SK-MEL-5 (cell line): ENCODE measurements at regions not wholly inside any gene's neighbourhood (a gene's known extent, or its start where the extent isn't known, plus 50 kb on each side); places are given as distances from the start of the nearest gene placed in this dataset.

Experiments used
- DNase-seq: peaks from one replicate; pipeline ENCODE4 v3.0.0-alpha.2; 2016; ENCODE audit warnings: low read depth, low spot score
- in situ Hi-C: cut with HindIII; loops from 2 replicates; pipeline ENCODE4 v1.10.0; 2016; ENCODE audit warnings: low sequenced_read_pairs, high pct_unique_total_duplicates, low pct_unique_long_range_greater_than_20kb

DNA sequence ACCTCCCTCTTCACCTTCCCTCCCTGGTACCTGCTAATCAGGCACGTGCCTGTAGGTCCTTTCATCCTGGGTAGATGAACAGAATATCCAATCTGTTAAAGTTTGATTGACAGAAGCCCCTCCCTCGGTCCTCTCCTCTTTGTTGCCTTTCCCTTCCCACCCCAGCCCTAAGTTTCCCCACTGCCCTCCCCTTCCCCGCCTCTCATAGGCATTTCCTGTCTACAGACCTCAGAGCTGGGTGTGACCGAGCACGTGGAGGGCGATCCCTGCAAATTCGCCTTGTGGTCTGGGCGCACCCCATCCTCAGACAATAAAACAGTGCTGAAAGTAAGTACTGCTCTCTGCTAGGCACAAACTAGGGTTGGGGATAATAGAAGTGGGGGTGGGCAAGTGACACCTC lies 239.2 kb upstream of the UMPS start:
- DNase-seq: no peak
- in situ Hi-C loops: no loop called here

DNA sequence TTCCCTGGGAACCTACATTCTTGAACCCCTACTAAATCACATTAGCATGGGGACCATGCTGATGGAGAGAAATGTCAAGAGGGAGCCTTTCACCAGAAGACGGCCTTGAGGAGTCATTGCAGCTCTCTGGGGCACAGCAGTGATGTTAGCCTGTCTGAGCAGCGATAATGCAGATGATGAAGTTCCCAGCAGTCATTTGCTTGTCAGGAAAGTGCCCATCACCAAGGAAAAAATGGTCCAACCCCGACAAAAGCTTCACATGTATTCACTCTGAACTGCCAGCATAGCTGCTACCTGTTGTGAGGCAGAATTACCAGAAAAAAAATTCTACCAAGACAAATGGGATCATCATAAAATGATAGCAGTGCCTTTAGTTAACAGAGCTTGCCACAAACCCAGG lies 238.4 kb upstream of the UMPS start:
- no peak for DNase-seq
- in situ Hi-C loops: no loop called here

DNA sequence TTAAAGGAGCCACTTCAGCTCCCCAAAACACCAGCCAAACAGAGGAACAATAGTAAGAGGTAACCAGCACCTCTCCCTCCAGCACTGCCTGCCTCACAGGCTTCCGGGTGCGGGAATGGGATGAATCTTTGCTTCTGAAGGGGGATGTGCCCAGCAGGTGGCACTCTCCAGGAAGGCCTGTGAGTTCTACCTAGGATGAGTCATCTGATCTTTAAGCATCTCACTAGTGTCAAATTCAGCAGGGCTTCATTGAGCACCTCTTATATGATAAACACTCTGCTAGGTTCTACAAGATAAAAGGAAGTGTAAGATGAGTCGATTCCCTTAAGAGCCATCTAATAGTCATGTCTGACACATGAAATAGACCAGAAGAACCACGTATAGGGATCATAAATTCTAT lies 237.4 kb upstream of the UMPS start:
- peak; percentile 60 for DNase-seq
- in situ Hi-C loops: no loop called here

DNA sequence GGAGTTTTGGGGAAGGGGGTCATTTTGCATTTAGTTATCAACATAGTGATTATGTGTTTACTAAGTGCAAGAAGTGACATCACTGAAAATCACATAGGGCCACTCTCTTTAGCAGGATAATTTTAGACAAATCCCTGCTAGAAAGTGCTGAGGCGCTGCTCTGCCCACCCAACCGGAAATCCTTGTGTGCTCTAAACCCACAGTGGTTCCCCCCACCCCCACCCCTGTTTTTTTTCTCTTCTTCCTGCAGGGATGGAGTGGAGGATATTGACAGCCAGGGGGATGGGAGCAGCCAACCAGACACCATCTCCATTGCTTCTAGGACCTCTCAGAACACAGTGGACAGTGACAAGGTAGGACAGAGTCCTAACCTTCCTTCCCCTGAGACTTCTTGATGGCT lies 234.2 kb upstream of the UMPS start:
- no peak for DNase-seq
- in situ Hi-C loops: no loop called here

DNA sequence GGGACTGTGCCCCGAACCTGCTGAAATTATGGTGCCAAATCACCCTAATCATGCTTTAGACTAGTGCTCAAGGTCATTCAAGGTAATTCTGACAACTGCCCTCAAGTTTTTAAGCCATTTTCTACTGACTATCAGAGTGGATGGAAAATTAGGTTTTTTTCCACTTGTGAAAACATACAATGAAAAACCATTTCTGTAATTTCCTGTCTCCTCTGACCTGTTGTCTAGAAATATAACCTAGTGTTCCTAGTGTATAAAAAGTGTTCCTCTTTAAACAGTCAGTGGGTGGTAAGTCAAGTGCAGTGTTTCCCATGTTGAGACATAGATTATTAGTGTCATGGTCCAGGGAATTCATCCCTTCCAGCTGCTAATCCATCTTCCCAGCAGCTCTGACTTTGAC lies 232.8 kb upstream of the UMPS start:
- in situ Hi-C loops: no loop called here
- DNase-seq: no peak

DNA sequence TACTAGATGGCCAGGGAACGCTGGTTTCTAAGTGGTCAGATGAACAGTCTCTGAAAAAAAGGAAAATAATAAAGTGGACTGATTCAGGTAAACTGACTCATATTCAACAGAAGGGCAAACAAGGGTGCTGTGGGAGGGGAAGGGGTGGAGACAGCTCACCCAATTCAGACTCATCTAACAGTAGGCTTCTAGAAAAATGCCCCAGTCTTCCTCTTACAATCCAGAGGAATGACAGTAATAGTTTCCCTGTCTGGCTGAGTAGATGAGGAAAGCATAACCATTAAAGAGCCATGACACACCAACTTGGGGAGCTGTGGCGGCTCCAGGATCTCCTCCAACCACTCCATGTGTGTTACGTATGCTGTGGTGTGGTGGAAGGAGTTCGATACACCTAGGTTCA lies 231.4 kb upstream of the UMPS start:
- DNase-seq: no peak
- in situ Hi-C loops: no loop called here

DNA sequence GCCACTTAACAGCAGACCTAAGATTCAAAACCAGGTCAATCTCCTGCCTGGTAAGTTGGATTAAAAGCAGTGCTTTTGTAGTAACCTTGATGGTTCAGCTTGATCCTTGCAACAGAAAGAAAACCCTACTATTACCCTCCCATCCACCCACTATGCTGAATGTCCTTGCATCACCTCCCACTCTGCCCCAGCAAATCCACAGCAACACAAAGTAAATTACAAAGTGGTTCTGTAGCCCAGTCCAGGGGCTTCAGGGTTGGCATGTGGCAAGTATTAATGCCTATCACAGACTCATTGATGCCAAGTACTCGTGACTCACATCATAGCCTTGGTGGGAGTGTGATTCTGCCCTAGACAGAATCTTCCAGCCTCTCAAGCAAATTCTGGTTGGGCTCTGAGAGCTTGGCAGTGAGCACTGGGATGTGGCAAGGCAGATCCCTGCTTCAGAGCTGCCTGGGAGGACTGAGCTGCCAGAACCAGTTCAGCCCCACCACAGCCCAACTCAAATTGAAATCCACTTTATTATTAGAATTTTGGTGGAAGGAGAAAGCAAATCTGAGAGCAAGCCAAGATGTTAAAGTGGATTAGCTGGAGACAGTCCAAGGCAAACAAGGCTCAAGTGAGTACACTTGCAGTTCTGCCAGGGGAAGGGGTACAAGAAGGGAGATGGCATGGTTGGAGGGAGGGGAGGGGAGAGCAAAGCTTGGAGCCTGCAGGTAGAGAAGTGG lies 225.8 kb upstream of the UMPS start:
- in situ Hi-C loops: no loop called here
- DNase-seq: no peak

DNA sequence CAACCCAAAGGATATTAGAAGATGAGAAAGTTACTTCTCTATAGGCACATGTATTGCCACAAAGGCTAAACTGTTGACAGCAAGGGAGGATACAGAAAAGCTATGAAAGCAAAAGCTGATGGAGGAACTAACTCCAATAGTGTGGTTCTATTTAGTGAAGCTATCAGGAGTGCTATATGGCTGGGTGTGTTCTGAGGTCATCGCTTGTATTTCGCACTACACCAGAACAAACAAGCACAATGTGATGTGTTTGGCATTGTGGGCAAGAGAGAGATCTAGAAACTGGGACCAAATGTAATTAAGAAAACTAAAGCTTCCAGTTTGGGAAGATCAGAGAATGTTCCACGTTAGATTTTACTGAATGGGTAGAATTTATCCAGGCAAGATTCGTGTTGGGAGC lies 220.4 kb upstream of the UMPS start:
- in situ Hi-C loops: no loop called here
- no peak for DNase-seq

DNA sequence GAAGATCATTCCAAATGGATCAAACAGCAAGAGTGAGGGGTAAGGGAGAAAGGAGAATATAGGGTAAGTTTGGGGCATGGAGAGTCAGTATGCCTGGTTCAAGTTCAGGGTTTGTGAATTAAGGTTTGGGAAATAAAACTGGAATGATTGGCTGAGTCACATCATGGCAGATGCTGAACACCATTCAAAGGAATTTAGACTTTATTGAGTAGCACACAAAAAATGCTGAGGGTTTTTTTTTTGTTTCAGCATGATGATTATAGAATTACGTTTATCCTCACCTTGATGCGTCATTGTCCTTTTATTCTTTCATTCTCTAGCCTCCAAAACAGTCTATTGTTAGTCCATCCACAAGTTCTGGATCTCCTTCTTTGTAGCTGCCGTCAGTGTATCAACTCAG lies 220.0 kb upstream of the UMPS start:
- no peak for DNase-seq
- in situ Hi-C loops: no loop called here

DNA sequence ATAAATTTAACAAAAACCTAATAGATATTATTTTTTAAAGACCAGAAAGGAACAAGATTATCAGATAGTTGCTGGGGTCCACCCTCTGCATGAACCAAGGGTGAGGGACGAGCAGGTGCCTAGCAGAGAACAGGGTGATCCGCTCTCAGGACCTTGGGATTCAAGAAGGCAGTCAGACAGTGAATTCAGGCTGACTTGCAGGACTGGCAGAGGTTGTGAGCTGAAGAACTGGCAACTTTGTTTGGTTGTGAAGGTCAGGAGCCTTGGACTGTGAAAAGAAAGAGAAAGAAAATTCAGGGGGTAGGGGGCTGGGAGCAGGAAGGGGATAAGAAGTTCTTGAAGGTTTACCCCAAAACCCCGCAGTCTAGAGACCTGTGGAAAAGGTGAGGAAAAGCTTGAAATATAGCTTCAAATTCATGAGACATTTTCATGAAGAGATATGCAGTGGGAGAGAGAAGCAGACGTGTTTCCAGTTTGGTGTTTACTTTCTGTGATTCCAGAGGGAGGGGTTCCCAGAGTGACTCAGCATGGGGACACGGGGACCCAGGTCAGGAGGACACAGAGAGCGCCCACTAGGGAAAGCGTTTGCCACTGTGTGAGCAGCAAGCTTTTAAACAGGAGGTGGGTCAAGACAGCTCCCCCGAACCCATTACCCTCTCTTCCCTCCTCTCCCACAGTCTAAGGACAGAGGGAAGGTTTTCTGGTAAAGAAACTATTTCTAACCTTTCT lies 217.2 kb upstream of the UMPS start:
- no peak for DNase-seq
- in situ Hi-C loops: no loop called here

DNA sequence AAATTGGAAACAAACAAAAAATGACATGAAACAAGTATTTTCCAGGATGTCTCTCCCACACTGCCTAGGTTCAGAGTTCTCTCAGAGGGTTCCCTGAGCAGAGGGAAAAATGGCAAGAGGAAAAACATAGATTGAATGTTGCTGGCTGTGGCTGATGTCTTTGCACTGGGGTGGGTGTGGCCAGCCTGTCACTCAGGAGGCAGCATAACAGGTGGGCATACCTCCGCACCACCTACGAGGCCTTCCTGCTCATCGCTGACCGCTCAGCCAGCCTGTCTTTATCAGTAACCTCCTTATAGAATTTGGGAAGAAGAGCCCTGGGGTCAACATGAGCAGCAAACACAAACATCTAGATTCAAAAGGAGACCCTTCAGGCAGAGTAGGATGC lies 216.6 kb upstream of the UMPS start:
- in situ Hi-C loops: no loop called here
- no peak for DNase-seq

DNA sequence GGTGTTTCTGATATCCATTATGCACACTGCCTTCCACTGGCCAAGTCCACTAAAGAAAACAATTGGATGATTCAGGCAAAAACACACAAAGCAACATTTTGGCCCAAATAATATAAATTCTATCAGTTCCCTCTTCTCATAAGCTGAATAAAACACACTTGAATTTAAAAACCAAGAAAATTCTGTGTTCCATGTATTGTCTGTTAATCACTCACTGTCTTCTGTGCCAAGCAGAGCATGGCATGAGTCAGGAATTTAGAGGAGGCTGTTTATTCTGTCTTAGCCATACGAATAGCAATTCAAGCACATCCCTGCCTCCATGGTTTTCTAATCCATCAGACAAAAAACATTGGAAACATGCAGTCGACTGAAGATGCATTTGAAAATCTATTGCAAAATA lies 215.6 kb upstream of the UMPS start:
- no peak for DNase-seq
- in situ Hi-C loops: no loop called here

DNA sequence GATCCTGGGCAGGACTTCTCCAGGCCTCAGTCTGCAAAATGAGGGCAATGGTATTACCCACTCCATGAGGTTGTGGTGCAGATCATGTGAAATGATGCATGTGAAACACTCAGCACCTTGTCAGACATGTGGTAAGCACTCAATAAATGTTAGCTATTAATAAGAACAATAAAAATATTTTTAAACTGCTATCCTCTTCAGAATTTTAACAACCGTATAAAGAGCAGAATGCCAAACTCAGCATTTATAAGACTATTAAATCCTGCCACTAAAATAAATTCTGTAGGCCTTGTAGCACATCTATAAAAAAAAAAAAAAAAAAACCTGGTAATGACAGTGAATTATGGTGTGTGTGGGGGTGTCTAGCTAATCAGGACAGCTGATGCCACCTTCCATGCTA lies 213.9 kb upstream of the UMPS start:
- DNase-seq: no peak
- in situ Hi-C loops: no loop called here

DNA sequence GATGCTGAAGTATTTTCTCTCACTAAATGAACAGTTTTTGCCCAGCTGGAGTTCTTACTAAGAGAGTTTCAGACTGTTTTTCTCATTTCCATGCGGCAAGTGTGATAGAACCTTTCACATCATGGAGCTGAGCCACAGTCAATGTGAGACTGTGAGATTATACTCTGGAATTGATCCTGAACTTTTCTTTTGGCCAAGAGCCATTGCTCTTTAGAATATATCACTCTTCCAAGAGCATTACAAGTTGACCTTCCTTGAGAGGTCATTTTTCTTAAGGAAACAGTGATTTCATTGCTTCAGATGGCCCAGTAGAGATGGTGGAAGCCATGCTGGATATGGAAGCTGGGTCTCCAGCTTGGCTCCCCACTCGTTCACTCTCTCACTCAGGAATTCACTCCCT lies 212.9 kb upstream of the UMPS start:
- DNase-seq: no peak
- in situ Hi-C loops: no loop called here

DNA sequence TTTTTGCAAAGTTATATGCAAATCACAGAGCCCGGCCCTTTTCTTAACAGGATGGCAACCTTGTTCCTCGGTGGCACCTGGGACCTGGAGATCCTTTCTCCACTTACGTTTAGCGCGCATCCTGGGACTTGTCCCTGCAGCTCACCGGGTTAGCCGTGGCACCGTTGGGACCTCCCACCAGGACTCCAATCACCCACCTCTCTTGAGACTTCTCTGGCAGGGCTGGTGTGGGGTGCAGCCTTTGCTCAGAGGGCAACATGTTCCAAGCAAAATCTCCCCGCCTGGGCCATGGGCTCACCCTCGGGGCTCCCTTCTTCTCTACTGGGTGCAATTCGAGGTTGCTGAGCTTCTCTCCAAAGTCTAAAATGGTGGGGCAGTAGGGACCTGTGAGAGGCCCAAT lies 211.9 kb upstream of the UMPS start:
- DNase-seq: no peak

DNA sequence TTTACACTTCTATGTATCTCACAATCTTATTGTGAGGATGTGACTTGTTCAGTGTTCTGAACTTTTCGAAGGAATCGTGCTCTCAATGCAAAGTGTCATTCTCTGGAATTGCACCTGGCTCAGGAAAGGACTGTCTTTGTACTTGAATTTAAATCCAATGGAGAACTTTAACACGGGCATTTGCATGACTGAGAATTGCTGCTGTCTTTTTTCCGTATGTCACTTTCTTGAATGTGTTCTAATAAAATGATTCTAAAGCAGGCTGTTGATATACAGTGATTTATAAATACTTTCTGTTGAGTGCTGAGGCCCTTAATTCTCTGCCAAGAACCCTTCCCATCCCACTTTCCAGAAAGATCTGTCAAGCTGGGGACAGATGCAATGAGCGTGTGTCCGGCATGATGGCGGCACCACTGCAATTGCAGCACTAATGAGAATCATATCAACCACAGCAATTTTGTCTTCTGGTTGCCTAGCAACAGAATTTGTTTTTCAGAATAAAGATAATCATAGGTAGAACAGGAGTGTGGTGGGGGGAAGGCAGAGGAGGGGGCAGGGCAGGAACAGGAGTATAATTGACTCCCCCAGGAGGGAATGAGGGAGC lies 210.6 kb upstream of the UMPS start:
- no peak for DNase-seq
- in situ Hi-C loops: no loop called here

More for the DNA sequence above, 211.9 kb upstream of the UMPS start:
- in situ Hi-C loops: no loop called here

DNA sequence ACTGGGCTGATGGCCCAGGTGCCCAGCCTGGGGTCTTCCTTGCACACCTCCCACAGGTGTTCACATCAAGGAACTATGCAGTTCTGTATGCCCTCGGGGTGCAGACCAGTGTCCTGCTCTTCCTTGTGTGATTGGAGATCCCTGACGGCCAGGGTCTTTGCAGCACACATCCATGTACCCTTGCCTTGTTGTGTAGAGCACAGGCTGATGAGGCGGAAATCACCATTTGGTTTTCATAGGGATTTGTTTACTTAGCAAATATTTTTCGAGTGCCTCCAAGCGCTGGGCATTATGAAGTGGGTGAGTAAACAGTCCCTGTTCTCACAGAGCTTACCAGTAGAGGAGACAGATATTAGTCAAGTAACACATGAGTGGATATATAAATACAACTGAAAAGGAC lies 209.3 kb upstream of the UMPS start:
- in situ Hi-C loops: no loop called here
- no peak for DNase-seq

DNA sequence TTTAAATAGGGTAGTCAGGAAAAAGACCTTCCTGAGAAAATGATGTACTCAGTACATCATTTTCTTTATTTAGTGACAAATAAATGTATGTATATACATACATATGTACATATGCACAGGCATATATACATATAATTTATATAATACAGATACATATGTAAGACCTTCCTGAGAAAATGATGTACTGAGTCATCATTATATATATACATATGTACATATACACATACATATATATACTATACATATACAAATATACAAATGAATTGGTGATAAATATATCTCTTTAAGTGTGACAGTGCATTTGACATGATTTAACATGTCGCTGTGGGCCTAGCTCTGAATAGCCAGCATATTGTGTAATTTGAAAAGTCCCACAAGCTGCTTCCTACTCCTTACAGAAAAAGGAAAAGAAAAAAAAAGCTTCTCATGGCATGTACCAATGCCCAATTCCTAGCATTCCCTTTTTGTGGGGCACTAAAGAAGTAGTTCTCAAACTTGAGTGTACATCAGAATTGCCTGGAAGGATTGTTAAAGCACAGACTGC lies 208.1 kb upstream of the UMPS start:
- in situ Hi-C loops: no loop called here
- DNase-seq: no peak

DNA sequence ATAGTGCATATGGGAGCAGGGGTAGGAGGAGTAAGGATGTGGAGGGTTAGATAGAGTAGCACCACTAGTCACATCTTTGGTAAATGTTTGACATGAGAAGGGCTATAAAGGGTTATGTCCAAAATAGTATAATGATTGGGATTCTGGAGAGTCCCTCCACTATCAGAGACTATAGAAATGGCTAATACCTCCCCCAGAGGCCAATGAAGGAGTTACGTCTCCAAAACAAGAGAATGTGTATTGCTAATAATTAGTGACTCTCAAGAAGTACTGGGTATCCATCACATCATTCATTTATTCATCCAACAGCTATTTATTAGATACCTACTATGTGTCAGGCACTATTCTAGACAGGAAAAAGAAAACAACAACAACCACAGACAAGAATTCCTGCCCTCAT lies 203.7 kb upstream of the UMPS start:
- in situ Hi-C loops: no loop called here
- peak; percentile 15 for DNase-seq
